IPS DF 4.7 (cell line): ENCODE measurements at regions not wholly inside any gene's neighbourhood (a gene's known extent, or its start where the extent isn't known, plus 50 kb on each side); places are given as distances from the start of the nearest gene placed in this dataset.
"Not testable (repeated sequence)": the region's sequence is repeated elsewhere in the genome, so short reads cannot be mapped to it uniquely, and the experiment has no call there.

Source experiments
- DNase-seq: peaks from one replicate; pipeline ENCODE4 v3.0.0-alpha.2; 2013; ENCODE audit warnings: low spot score; ENCODE audit errors: extremely low read depth

DNA sequence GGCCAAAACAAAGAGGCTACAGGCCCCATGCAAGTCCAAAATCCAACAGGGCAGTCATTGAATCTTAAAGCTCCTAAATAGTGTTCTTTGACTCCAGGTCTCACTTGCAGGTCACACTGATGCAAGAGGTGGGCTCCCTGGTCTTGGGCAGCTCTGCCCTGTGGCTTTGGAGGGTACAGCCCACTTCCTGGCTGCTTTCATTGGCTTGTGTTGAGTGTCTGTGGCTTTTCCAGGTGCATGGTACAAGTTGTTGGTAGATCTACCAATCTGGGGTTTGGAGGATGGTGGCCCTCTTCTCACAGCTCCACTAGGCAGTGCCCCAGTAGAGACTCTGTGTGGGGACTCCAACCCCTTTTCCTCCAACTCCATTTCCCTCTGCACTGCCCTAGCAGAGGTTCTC is 115.8 kb upstream of the ALKAL2 start:
- no peak for DNase-seq

DNA sequence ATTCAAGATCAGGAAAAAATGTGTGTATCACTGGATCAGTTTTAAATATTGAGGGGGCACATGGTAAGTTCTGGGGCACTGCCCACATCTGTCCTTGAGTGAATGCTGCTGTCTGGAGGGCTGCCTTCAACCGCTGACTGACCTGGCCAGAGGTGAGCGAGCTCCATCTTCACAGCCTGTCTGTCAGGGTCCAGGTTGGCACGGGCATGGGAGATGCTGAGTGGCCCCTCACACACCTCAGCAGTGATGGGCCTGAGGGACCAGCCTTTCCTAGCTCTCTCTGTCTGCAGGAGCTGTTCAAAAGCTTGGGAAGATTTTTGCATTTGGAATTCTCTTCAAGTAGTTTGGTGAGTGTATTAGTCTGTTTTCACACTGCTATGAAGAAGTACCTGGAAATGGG is 114.8 kb upstream of the ALKAL2 start:
- no peak for DNase-seq

DNA sequence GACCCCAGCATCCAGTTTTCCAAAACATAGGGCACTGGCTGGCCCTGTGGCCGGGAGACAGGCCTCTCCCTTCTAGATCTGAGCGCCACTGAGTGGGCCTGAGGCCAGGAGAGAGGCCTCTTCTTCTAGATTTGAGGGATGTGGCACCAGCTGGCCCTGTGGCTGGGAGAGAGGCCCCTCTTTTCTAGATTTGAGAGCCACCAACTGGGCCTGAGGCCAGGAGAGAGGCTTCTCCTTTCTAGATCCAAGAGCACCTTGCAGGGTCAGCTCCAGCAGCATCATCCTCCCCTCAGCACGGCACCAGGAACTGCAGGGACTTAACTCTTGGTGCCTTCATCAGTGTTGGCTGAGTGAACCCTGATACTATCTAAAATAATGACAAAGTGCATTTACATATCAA is 114.3 kb upstream of the ALKAL2 start:
- DNase-seq: no peak

DNA sequence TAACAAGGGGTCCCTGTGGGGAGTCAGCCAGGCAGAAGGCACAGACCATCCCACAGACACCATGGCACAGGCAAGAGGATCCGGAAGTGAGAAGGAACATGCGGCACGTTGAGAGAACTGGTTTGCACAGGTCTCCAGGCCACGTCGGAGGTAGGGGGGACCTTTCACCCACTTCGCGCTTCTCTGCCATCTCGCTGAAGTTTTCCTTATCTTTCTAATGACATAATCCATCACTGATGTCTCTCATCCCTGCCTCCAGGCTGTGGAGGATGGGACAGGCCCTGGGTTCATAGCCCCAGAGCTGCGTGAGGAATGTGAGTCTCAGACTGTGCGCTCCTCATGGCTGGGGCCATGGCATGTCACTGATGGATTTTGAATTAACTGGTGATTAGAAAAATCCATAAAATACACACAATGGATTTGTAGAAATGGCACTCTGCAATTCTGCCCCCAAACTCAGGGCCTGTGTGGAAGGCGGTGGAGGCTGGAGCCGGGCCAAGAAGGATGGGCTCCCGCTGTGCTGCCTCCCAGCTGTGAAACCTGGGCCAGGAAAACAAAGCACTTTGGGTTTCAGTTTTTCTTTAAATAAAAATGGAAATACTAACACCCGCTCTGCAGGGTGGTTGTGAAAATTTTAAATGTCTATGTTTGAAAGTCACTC is 113.3 kb upstream of the ALKAL2 start:
- DNase-seq: no peak

DNA sequence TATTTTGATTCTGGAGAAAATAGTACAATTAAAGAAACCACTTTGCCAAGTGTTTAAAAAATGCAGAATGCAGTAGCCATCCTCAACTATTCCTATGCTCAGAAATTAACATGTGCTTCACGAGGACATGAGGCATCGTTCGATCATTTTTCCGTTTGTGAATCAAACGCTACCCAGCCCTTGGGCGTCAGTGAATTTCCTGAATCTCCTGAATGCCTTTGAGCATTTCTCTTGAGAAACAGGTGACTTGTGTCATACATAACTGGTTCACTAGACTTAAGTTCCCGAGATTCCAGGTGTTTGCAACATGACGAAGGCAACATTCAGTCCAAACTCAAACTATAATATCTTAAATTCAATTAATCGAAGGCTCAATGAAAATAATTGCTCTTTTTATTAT is 110.0 kb upstream of the ALKAL2 start:
- DNase-seq: no peak

DNA sequence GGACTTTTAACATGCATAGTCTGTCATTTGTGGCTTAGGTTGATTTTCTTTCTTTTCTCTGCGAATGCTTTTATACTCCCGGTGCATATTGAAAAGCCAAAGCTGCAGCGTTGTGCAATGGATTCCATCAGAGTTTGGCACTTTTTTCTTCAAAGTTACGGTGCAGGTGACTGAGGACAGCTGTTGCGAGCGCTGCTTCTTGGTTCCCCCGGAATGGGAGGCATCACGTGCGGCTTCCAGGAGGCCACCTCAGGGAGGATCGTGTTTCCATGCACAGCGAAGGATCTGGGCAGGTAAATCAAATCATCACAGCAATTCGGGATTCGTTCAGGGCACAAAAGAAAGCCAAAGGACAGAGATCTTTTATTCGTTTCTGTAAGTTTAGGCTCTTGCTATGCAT is 109.6 kb upstream of the ALKAL2 start:
- no peak for DNase-seq

DNA sequence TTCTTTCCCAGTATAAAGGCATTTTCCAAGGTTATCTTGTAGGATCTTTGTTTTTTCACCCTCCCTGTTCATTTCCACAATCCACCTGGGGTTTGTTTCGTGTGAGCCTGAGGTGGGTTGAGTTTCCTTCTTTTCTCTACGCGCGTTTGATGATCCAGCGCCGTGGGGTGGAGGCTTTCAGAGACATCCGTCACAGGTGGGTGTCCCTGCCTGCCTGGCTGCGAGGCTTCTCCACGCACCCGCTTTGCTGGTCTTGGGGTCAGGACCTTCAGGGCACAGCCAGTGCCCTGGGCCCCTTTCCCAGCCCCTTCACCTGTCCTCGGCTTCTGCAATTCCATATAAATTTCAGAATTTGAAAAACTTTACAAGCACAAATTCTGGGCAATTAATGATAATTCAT is 109.0 kb upstream of the ALKAL2 start:
- no peak for DNase-seq

DNA sequence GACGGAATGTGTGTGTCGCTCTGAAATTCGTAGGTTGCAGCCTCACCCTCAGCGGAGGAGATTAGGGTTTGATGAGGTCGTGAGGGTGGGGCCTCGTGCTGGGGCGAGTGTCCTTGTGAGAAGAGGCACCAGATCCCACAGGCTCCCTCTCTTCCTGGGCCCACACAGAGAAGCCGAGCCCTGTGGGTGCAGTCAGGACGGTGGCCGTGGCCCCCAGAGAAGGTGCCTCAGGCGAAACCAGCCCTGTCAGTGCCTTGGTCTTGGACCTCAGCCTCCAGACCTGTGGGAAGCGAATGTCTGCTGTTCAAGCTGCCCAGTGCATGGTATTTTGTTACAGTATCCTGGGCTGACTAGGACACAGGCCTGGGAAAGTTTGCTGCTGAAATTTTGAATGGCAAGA is 108.0 kb upstream of the ALKAL2 start:
- DNase-seq: no peak

DNA sequence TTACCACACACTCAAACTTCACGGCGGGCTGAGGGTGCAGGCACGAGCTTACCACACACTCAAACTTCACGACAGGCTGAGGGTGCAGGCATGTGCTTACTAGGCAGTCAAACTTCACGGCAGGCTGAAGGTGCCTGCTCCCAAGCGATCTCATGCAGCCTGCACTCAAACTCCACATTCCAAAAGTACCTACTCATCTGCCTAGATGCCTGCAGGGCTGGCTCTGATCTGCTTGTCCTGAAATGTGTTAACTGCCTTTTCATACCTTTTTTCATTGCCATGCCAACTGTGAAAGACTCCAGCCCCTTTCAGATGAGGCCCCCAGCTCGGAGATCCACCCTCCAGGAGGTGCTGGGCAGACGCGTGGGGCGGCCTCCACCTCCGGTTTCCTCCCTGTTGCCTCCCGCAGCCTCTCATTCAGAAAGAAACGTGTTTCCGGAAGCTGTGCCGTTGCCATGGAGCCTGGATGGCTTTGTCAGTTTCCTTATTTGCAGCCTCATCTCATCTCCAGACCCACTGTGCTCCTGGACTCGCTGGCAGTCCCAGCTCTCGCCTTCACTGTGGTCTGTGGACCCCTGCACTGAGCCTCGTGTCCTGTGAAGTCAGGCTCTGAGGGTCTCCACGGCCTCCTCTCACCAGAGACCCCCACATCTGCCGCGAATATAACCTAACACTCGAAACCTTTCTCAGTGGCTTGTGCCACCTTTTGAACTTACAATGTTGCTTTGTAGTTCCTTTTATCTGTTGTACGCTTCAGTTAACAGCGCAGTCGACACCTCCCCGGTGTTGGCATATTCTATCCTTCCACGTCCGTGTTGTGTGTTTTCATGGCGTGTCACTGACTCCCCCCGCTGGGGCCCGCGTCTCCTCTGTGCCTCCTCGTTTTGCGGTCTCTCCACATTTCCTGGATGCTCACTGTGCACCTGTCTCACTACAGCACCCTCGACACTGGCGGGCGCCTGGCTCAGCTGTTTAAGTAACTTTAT is 106.1 kb upstream of the ALKAL2 start:
- no peak for DNase-seq

DNA sequence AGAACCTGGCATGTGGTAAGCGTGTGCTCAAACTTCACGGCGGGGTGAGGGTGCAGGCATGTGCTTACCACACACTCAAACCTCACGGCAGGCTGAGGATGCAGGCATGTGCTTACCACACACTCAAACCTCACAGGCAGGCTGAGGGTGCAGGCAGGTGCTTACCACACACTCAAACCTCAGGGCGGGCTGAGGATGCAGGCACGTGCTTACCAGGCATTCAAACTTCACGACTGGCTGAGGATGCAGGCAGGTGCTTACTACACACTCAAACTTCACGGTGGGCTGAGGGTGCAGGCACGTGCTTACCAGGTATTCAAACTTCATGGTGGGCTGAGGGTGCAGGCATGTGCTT is 105.0 kb upstream of the ALKAL2 start:
- DNase-seq: no peak

DNA sequence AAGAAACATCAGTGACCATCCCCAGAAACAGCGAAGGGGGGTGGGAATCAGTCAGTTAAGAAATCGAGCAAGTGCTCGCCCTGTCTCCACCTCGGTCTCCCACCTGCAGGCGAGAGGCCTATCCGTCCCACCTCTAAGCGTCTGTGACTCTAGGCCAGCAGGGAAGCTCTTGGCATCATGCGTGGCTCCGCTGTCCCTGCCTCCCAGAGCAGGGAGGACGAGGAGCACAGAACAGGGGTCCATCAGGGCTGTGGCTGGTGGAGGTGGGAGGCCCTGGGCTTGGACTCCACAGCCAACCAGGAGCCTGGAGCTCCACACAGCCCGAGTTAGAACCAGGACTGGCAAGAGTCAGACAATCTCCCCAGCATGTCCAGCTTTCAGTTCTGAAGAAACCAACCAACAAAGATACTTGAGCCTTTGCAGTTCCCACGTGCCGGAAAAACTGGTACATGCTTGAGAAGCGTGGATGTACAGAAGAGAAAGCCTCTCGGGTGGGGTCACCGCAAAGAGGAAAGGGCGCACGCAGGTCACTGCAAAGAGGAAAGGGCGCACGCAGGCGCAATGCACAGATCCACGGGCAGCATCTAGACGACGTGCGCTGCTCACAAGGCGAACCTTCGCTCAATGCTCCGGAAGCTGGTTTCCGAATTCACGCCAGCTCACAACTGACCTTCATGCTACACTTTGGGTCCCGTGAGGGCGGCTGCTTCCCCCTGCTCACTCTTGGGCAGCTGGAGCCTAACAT is 104.5 kb upstream of the ALKAL2 start:
- no peak for DNase-seq

DNA sequence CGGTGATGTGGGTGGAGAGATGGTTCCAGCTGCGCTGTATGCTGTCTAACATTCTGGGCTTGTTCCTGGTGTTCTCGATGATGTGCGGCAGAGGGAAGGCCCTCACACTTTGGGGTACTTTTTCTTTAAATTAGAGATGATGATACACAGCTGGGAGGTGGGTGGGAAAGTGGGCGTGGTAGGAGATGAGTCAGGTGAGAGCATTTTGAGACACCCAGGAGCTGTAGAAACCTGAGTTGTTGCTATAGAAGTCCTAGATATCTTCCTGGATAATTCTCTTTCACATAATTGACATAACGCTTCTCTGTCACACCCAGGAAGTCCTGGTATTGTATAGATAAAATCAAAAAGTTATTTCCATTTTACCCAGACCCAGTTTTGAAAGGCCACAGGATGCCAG is 103.8 kb upstream of the ALKAL2 start:
- no peak for DNase-seq

DNA sequence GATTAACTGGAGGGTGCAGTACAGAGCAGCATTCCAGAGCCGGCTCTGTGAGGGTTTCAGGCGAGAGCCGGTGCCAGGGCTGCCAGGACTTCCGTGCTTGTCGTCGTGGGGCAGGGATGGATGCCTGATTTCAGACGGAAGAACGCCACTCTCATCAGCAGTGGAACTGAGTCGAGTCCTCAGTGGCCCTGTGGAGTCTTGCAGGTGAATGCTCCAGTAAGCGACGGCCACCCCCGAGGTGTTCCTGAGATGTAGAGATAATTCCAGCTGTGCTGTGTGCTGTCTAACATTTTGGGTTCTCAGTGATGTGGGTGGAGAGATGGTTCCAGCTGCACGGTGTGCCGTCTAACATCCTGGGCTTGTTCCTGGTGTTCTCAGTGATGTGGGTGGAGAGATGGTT is 103.1 kb upstream of the ALKAL2 start:
- DNase-seq: no peak

DNA sequence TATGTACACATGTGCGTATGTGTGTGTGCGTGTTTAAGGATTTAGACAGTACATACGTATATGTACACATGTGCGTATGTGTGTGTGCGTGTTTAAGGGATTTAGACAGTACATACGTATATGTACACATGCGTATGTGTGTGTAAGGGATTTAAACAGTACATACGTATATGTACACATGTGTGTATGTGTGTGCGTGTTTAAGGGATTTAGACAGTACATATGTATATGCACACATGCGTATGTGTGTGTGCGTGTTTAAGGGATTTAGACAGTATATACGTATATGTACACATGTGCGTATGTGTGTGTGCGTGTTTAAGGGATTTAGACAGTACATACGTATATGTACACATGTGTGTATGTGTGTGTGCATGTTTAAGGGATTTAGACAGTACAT is 102.1 kb upstream of the ALKAL2 start:
- not testable (repeated sequence) for DNase-seq

DNA sequence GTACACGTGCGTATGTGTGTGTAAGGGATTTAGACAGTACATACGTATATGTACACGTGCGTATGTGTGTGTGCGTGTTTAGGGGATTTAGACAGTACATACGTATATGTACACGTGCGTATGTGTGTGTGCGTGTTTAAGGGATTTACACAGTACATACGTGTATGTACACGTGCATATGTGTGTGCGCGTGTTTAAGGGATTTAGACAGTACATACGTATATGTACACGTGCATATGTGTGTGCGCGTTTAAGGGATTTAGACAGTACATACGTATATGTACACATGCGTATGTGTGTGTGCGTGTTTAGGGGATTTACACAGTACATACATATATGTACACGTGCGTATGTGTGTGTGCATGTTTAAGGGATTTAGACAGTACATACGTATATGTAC is 100.9 kb upstream of the ALKAL2 start:
- not testable (repeated sequence) for DNase-seq

DNA sequence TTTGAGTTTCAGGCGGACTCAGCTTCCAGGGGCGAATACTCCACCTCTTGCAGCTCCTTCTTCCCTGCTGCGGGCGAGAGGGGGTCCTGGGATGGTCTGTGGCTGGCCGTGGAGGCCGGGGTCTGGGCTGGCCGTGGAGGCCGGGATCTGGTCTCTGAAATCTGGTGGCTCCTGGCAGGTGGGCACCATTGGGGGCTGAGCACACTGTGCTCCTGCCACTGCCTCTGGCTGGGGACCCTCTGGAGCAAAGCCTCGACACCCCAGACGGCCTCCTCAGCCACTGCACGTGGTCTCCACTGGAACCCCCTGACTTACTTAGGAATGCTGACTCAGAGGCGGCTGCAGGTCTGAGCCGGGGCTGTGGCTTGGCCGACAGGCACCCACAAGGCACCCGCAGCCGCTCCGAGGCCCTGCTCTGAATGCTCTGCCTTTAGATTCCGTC is 100.1 kb upstream of the ALKAL2 start:
- DNase-seq: no peak

DNA sequence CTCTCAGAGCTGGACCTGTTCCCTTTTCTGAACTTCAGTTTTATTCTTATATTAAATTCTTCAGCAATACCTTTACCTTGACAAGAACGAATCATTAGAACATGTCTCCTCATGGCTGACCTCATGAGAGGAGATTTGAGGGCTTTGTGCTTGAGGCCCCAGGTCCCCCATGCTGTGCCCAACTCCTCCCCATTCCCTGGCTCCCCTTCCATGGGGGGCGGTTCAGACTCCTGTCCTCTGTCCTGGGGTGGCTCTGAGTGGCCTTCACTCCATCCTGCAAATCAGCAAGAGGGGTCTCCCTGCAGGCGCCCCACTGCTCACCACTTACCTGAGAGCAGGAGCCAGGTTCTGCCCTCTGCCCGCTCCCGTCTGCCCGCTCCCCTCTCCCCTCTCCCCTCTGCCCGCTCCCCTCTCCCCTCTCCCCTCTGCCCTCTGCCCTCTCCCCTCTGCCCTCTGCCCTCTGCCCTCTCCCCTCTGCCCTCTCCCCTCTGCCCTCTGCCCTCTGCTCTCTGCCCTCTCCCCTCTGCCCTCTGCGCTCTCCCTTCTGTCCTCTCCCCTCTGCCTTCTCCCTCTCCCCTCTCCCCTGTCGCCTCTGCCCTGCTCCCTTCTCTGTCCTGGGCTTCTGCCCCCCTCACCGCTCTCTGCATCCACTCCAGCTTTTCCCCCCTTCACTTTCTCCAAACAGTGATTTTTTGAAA is 98.7 kb upstream of the ALKAL2 start:
- no peak for DNase-seq

DNA sequence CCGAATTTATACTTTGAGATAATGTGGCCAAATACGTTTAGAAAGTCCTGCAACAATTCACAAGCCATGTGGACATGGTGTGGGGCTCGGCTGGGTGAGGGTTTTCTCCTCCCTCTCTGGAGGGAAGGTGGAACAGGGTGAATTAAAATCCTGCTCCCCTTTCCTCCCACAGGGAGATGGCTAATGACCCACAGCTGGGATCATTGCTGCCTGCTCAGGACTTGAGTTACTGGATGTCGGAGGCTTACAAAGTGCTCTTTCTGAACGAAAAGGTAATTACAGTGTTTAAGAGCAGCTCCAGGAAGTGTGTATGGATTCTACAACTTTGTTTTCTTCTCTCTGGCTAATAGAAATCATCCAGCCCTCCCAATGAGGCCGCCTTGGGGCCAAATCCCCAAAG is 97.9 kb upstream of the ALKAL2 start:
- no peak for DNase-seq

DNA sequence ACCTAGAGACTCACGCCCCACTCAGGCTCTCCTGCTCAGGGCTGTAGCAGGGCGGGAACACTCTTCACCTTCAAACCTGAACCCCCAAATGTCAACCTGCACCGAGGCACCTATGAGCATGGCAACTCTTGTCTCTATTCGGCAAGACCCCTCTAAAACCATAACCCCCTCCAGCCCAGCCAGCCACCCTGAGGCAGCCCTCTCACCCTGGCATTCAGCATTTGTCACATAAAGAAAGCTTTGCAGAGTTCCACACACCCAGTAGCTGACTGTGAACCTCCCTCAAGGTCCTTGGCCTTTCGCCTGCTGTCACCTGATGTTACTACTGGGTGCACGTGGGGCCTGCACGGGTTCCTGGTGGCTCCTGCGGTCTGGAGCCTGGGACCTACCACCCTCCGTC is 97.2 kb upstream of the ALKAL2 start:
- no peak for DNase-seq

DNA sequence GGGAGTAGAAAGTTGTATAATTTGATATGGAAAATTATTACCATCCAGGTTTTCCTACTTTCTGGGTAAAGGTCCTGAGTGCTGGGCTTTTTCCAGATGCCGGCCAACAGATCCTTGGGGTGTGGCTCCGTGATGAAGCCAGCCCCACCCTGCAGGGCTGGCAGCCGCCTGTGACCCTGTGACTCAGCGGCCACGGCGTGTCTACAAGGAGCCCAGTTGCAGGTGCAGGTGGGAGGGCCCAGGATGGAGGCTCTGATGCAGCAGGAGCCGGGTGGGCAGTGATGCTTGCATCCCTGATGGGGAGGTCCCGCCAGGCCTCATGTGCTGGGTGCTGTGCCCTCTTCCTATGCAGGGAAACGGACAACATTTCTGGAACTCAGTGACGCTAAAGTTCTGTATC is 96.0 kb upstream of the ALKAL2 start:
- no peak for DNase-seq

DNA sequence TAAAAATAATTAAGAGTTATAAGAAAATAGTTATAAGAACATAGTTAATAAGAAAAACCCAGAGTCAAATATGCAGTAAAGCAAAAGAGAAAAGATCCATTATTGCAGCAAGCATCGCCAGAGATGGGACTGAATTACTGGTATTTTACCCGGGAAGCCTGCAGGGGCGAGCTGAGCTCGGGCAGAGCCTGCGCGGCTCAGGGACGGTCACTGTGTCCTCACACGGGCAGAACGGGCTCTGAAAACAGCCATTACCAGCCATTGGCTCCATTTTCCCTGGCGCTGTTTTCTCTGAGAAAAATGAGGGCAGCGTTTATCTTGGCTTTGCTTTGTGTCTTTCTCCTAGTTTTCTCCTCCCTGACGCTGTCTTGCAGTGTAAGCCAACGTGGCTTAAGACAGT is 95.3 kb upstream of the ALKAL2 start:
- DNase-seq: no peak

DNA sequence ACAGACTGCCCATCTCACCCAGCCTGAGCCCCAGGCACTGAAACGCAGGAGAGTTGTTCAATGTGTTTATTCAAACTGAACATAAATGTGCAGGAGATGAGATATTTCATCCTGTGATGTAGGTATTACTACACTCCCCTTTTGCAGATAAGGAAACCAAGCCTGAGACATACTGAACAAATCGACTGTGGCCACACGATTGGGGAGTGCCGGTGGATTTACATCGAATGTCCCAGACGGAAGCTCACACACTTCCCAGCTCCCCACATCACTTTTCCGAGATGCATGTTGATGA is 94.8 kb upstream of the ALKAL2 start:
- DNase-seq: no peak
